H1 (cell line): ENCODE measurements at regions not wholly inside any gene's neighbourhood (a gene's known extent, or its start where the extent isn't known, plus 50 kb on each side); places are given as distances from the start of the nearest gene placed in this dataset.
"Not testable (repeated sequence)": the region's sequence is repeated elsewhere in the genome, so short reads cannot be mapped to it uniquely, and the experiment has no call there.

Source experiments
- CTCF ChIA-PET: fragments of 300-600 bp; sonication (Branson Sonifier 250); formaldehyde crosslinking; loops from one replicate; lab custom pipeline; 2021; ENCODE audit not compliant: partially characterized antibody; lab: Charles Lee
- POLR2A ChIA-PET: fragments of 300-600 bp; sonication (Branson Sonifier 250); formaldehyde crosslinking; loops from one replicate; lab custom pipeline; 2021; ENCODE audit warnings: inconsistent platforms; ENCODE audit not compliant: partially characterized antibody; lab: Charles Lee
- DNase-seq, 2 experiments: peaks; one replicate each; pipeline versions ENCODE4 v3.0.0 to v3.0.0-alpha.2; 2010 to 2022; ENCODE audit warnings: low spot score in 2 of 2, low read depth in 1 of 2, mixed read lengths in 1 of 2
- FAIRE-seq: peaks from 2 replicates; lab custom pipeline; 2011; peaks lifted over from hg19 to GRCh38; lab: Jason Lieb, UNC
- H2AFZ ChIP-seq: 2 replicates; pipeline ENCODE4 v1.8.1; 2012; ENCODE audit warnings: low read length, inconsistent platforms
- H2AK5ac ChIP-seq: 2 replicates; pipeline ENCODE4 v1.6.1; 2013; ENCODE audit warnings: low read depth, low read length
- H2BK120ac ChIP-seq: replicated peaks from 2 replicates; pipeline ENCODE3; 2013; ENCODE audit warnings: low read depth, low read length, inconsistent platforms
- H2BK12ac ChIP-seq: 2 replicates; pipeline ENCODE4 v1.6.1; 2013; ENCODE audit warnings: low read depth, low read length
- H2BK15ac ChIP-seq: 2 replicates; pipeline ENCODE4 v1.6.1; 2013; ENCODE audit warnings: low read length
- H2BK20ac ChIP-seq: 2 replicates; pipeline ENCODE4 v1.6.1; 2013; ENCODE audit warnings: low read length
- H2BK5ac ChIP-seq: 2 replicates; pipeline ENCODE4 v1.6.1; 2013; ENCODE audit warnings: low read depth, low read length
- H3K14ac ChIP-seq: 2 replicates; pipeline ENCODE4 v1.6.1; 2013; ENCODE audit warnings: inconsistent platforms; ENCODE audit not compliant: insufficient read length
- H3K18ac ChIP-seq: 2 replicates; pipeline ENCODE4 v1.6.1; 2013; ENCODE audit warnings: low read length; ENCODE audit errors: extremely low read depth
- H3K23ac ChIP-seq: 2 replicates; pipeline ENCODE4 v1.6.1; 2013; ENCODE audit warnings: inconsistent platforms; ENCODE audit not compliant: insufficient read length
- H3K23me2 ChIP-seq: 2 replicates; pipeline ENCODE4 v1.6.1; 2013; ENCODE audit warnings: low read depth, low read length
- H3K27ac ChIP-seq: 2 replicates; pipeline ENCODE4 v1.6.1; 2011; ENCODE audit warnings: low read depth, low read length, inconsistent platforms
- H3K27me3 ChIP-seq, 4 experiments: replicated peaks in 1 of 4; 1 replicate in 1 of 4; 2 replicates in 3 of 4; pipeline versions ENCODE4 v1.6.1 to v1.8.1; 2011 to 2013; ENCODE audit warnings: low read length in 3 of 4, mild to moderate bottlenecking in 3 of 4, inconsistent platforms in 2 of 4, mixed read lengths in 2 of 4, moderate library complexity in 1 of 4; ENCODE audit not compliant: control insufficient read depth in 3 of 4, insufficient read depth in 3 of 4; ENCODE audit errors: extremely low read depth in 1 of 4
- H3K36me3 ChIP-seq, 4 experiments: 2 replicates each; pipeline versions ENCODE4 v1.6.1 to v1.8.1; 2011 to 2013; ENCODE audit warnings: mild to moderate bottlenecking in 4 of 4, low read length in 3 of 4, moderate library complexity in 2 of 4, control low read depth in 1 of 4, inconsistent platforms in 1 of 4; ENCODE audit not compliant: insufficient read depth in 4 of 4, control insufficient read depth in 2 of 4
- H3K4ac ChIP-seq: replicated peaks from 2 replicates; pipeline ENCODE3; 2013; ENCODE audit warnings: low read length, low read depth, mixed read lengths, inconsistent platforms; ENCODE audit not compliant: insufficient read length
- H3K4me1 ChIP-seq, 4 experiments: replicated peaks in 1 of 4; 1 replicate in 1 of 4; 2 replicates in 3 of 4; pipeline versions ENCODE4 v1.6.1 to v1.8.1; 2011 to 2013; ENCODE audit warnings: low read length in 3 of 4, inconsistent platforms in 2 of 4, mixed read lengths in 1 of 4; ENCODE audit not compliant: insufficient read depth in 4 of 4, control insufficient read depth in 3 of 4
- H3K4me2 ChIP-seq, 2 experiments: 2 replicates each; pipeline versions ENCODE4 v1.6.1 to v1.8.1; 2011 to 2013; ENCODE audit warnings: low read depth in 2 of 2, low read length in 2 of 2, control low read depth in 1 of 2, inconsistent platforms in 1 of 2, mild to moderate bottlenecking in 1 of 2; ENCODE audit not compliant: insufficient read depth in 1 of 2
- H3K4me3 ChIP-seq, 4 experiments: fragments of 200-600, 300-600 bp in 1 of 4; sonication (generic), shearing (Covaris generic), sonication (Bioruptor Twin) in 1 of 4; 2 replicates each; pipeline versions ENCODE4 v1.5.1 to v1.8.1; 2011 to 2016; ENCODE audit warnings: low read length in 4 of 4, low read depth in 3 of 4, control low read depth in 2 of 4, inconsistent platforms in 2 of 4, mild to moderate bottlenecking in 2 of 4, mixed read lengths in 1 of 4, moderate library complexity in 1 of 4; ENCODE audit not compliant: insufficient read depth in 2 of 4; ENCODE audit errors: extremely low read depth in 1 of 4
- H3K56ac ChIP-seq: replicated peaks from 2 replicates; pipeline ENCODE3; 2013; ENCODE audit warnings: low read depth, mild to moderate bottlenecking, mixed read lengths, low read length, inconsistent platforms; ENCODE audit not compliant: insufficient read length
- H3K79me1 ChIP-seq: 2 replicates; pipeline ENCODE4 v1.6.1; 2013; ENCODE audit warnings: low read depth, low read length, control low read depth
- H3K79me2 ChIP-seq, 2 experiments: 2 replicates each; pipeline versions ENCODE4 v1.6.1 to v1.8.1; 2012 to 2013; ENCODE audit warnings: low read length in 2 of 2, mild to moderate bottlenecking in 2 of 2, inconsistent platforms in 1 of 2; ENCODE audit not compliant: insufficient read depth in 2 of 2, control insufficient read depth in 1 of 2
- H3K9ac ChIP-seq, 4 experiments: replicated peaks in 1 of 4; 1 replicate in 1 of 4; 2 replicates in 3 of 4; pipeline versions ENCODE4 v1.6.1 to v1.8.1; 2011 to 2013; ENCODE audit warnings: low read depth in 3 of 4, low read length in 3 of 4, control low read depth in 2 of 4, mild to moderate bottlenecking in 2 of 4, moderate library complexity in 2 of 4, inconsistent platforms in 1 of 4; ENCODE audit errors: extremely low read depth in 1 of 4
- H3K9me3 ChIP-seq, 2 experiments: 2 replicates each; pipeline versions ENCODE4 v1.6.1 to v1.8.1; 2012 to 2013; ENCODE audit warnings: mild to moderate bottlenecking in 2 of 2, moderate library complexity in 2 of 2, control low read depth in 1 of 2, inconsistent platforms in 1 of 2, low read depth in 1 of 2, low read length in 1 of 2, mixed read lengths in 1 of 2; ENCODE audit not compliant: insufficient read depth in 2 of 2
- H4K20me1 ChIP-seq, 2 experiments: replicated peaks in 1 of 2; 2 replicates each; pipeline versions ENCODE3 to v1.8.1; 2011 to 2013; ENCODE audit warnings: inconsistent platforms in 2 of 2, low read length in 2 of 2, mild to moderate bottlenecking in 1 of 2; ENCODE audit not compliant: insufficient read depth in 2 of 2, control insufficient read depth in 1 of 2
- H4K5ac ChIP-seq: 2 replicates; pipeline ENCODE4 v1.6.1; 2013; ENCODE audit warnings: low read length, low read depth, mixed read lengths, inconsistent platforms; ENCODE audit not compliant: insufficient read length
- H4K8ac ChIP-seq: 2 replicates; pipeline ENCODE4 v1.8.0; 2013; ENCODE audit warnings: mild to moderate bottlenecking, moderate library complexity, low read length, inconsistent platforms; ENCODE audit not compliant: insufficient read depth; ENCODE audit errors: extremely low read depth
- H4K91ac ChIP-seq: replicated peaks from 2 replicates; pipeline ENCODE3; 2013; ENCODE audit warnings: low read length, mixed read lengths, inconsistent platforms; ENCODE audit not compliant: insufficient read length
- WGBS, 2 experiments: shearing (Covaris generic) in 1 of 2; methylation state at CpG; one replicate each; pipeline versions ENCODE4 v1.1.6 to v1.1.7; 2013 to 2015; ENCODE audit warnings: low lambda C conversion rate in 2 of 2, mixed read lengths in 2 of 2, inconsistent platforms in 1 of 2, low coverage in 1 of 2, missing lambda C conversion rate in 1 of 2; ENCODE audit not compliant: insufficient replicate concordance in 2 of 2, insufficient coverage in 1 of 2, insufficient read length in 1 of 2; ENCODE audit errors: extremely low coverage in 1 of 2, missing lambda C conversion rate in 1 of 2; 5-methylcytosine and 5-hydroxymethylcytosine counted together

- H4K5ac ChIP-seq, H3K23ac ChIP-seq, H2BK5ac ChIP-seq, H3K9me3 ChIP-seq, H2BK15ac ChIP-seq, H3K4me3 ChIP-seq, H3K79me2 ChIP-seq, POLR2A ChIA-PET, H3K4me2 ChIP-seq, H3K27me3 ChIP-seq, H3K18ac ChIP-seq, H3K36me3 ChIP-seq, H3K56ac ChIP-seq, H2BK12ac ChIP-seq, H3K4ac ChIP-seq, H3K79me1 ChIP-seq, H4K20me1 ChIP-seq, H3K14ac ChIP-seq, H3K9ac ChIP-seq, H3K23me2 ChIP-seq, H4K8ac ChIP-seq, H3K27ac ChIP-seq, H2AK5ac ChIP-seq, H2AFZ ChIP-seq, DNase-seq, H2BK20ac ChIP-seq, H2BK120ac ChIP-seq, H4K91ac ChIP-seq, FAIRE-seq, H3K4me1 ChIP-seq: not testable (repeated sequence)
- WGBS, 2 experiments = 94% methylated on average over 5 of the region's 6 CpGs; no CpG with 5 or more reads in 1 of the 2 experiments
- CTCF ChIA-PET = interaction anchor here (1.2 kb wide), 1 partner anchor 39 kb away, joined by 3 read pairs; no protein-coding TSS in a partner anchor
Measured at GRCh38 chr4:165819126-165819525, 53.9 kb upstream of the TLL1 start.
